Testis (tissue), 2 donors: ENCODE measurements at regions not wholly inside any gene's neighbourhood (a gene's known extent, or its start where the extent isn't known, plus 50 kb on each side); places are given as distances from the start of the nearest gene placed in this dataset.

Experiments used
- CTCF ChIP-seq, 3 experiments: fragments of 450-650 bp in 2 of 3; fragments of 200-600 bp in 1 of 3; sonication (generic) in 1 of 3; IDR thresholded peaks; one replicate each; pipeline ENCODE4 v1.5.1; 2016 to 2019; ENCODE audit warnings: antibody characterized with exemption in 3 of 3, mild to moderate bottlenecking in 2 of 3, moderate library complexity in 1 of 3
- POLR2A ChIP-seq: fragments of 450-650 bp; IDR thresholded peaks from one replicate; pipeline ENCODE4 v1.6.1; 2017; ENCODE audit warnings: antibody characterized with exemption, mild to moderate bottlenecking, moderate library complexity

- TF ChIP-seq CTCF (IDR thresholded peaks at IDR 0.05) (no peak), POLR2A (no peak)
Observed at GRCh38 chr1:193741228-193741627, 554.8 kb upstream of the B3GALT2 start.
